GM12878 (cell line): ENCODE measurements at regions not wholly inside any gene's neighbourhood (a gene's known extent, or its start where the extent isn't known, plus 50 kb on each side); places are given as distances from the start of the nearest gene placed in this dataset.

ENCODE experiments used
- ATAC-seq: fragments of 200-7000 bp; cut with Tn5 transposase; 3 replicates; pipeline ENCODE4 v1.9.1; 2020; ENCODE audit warnings: mild to moderate bottlenecking, moderate library complexity
- BruUV-seq: library from RNA; stranded (reverse); fragments of 400-500 nt; replicated peaks from 2 replicates; lab custom pipeline; 2021; lab: Mats Ljungman, UMichigan
- CTCF ChIA-PET: fragments of 300-600 bp; sonication (Branson Sonifier 250); formaldehyde crosslinking; extraction: SDS; loops from one replicate; lab custom pipeline; 2021; ENCODE audit warnings: inconsistent platforms; lab: Yijun Ruan, JAX
- POLR2A ChIA-PET: fragments of 350-600 bp; formaldehyde crosslinking; extraction: SDS; loops from one replicate; lab custom pipeline; 2021; ENCODE audit warnings: inconsistent platforms; lab: Charles Lee
- RAD21 ChIA-PET: fragments of 300-600 bp; sonication (Branson Sonifier 250); formaldehyde crosslinking; loops from one replicate; lab custom pipeline; 2023; ENCODE audit warnings: antibody characterized with exemption; ENCODE audit not compliant: unreplicated experiment; lab: Charles Lee
- SMC1A ChIA-PET: fragments of 300-600 bp; sonication (Branson Sonifier 250); formaldehyde crosslinking; loops from one replicate; lab custom pipeline; 2023; ENCODE audit not compliant: unreplicated experiment, uncharacterized antibody; lab: Charles Lee
- DNase-seq: peaks from one replicate; pipeline ENCODE4 v3.0.0-alpha.2; 2011; ENCODE audit warnings: low read depth, low spot score
- FAIRE-seq: peaks from 3 replicates; lab custom pipeline; 2011; peaks lifted over from hg19 to GRCh38; lab: Jason Lieb, UNC
- H2AFZ ChIP-seq: 2 replicates; pipeline ENCODE4 v1.6.0; 2011; ENCODE audit warnings: low read depth, low read length, control low read depth; ENCODE audit not compliant: control insufficient read depth
- H3K27ac ChIP-seq: 2 replicates; pipeline ENCODE4 v1.5.1; 2011; ENCODE audit warnings: control low read depth; ENCODE audit not compliant: control insufficient read depth, insufficient read depth
- H3K27me3 ChIP-seq, 2 experiments: replicated peaks in 1 of 2; 2 replicates each; pipeline versions ENCODE4 v1.6.0 to v1.6.1; 2011; ENCODE audit warnings: low read length in 1 of 2; ENCODE audit not compliant: control insufficient read depth in 2 of 2, insufficient read depth in 2 of 2
- H3K36me3 ChIP-seq, 2 experiments: 2 replicates each; pipeline ENCODE4 v1.5.1; 2011; ENCODE audit warnings: low read length in 1 of 2; ENCODE audit not compliant: control insufficient read depth in 2 of 2, insufficient read depth in 2 of 2
- H3K4me1 ChIP-seq: 2 replicates; pipeline ENCODE4 v1.6.1; 2011; ENCODE audit warnings: mild to moderate bottlenecking, low read length, moderate library complexity, mixed read lengths; ENCODE audit not compliant: control insufficient read depth, insufficient read depth
- H3K4me2 ChIP-seq: 2 replicates; pipeline ENCODE4 v1.6.0; 2011; ENCODE audit warnings: control low read depth; ENCODE audit not compliant: control insufficient read depth, insufficient read depth
- H3K4me3 ChIP-seq: fragments of 200-600 bp; sonication (generic); 2 replicates; pipeline ENCODE4 v1.5.1; 2016
- H3K79me2 ChIP-seq: 2 replicates; pipeline ENCODE4 v1.6.0; 2011; ENCODE audit warnings: low read length; ENCODE audit not compliant: control insufficient read depth, insufficient read depth
- H3K9ac ChIP-seq: 2 replicates; pipeline ENCODE4 v1.8.0; 2011; ENCODE audit warnings: low read length, control low read depth, mixed read lengths; ENCODE audit not compliant: control insufficient read depth, insufficient read depth
- H3K9me3 ChIP-seq: replicated peaks from 3 replicates; pipeline ENCODE4 v1.5.1; 2011; ENCODE audit warnings: mild to moderate bottlenecking, low read length; ENCODE audit not compliant: control insufficient read depth, insufficient read depth
- H4K20me1 ChIP-seq: 2 replicates; pipeline ENCODE4 v1.6.0; 2011; ENCODE audit not compliant: control insufficient read depth, insufficient read depth
- ATF2 ChIP-seq: IDR thresholded peaks from 2 replicates; pipeline ENCODE4 v1.6.1; 2012; ENCODE audit warnings: low read length, inconsistent platforms
- CHD2 ChIP-seq: IDR thresholded peaks from 2 replicates; pipeline ENCODE4 v1.6.1; 2011; ENCODE audit warnings: low read depth, low read length, improper control_type of control experiment, borderline replicate concordance
- CTCF ChIP-seq, 3 experiments: IDR thresholded peaks in 2 of 3; conservative IDR thresholded peaks in 1 of 3; 2 replicates each; pipeline ENCODE4 v1.5.1; 2011; ENCODE audit warnings: low read depth in 3 of 3, low read length in 3 of 3, mild to moderate bottlenecking in 3 of 3, control low read depth in 2 of 3, moderate library complexity in 2 of 3, inconsistent platforms in 1 of 3, mixed read lengths in 1 of 3; ENCODE audit not compliant: control insufficient read depth in 2 of 3, insufficient read depth in 1 of 3; ENCODE audit errors: extremely low read depth in 1 of 3
- FOS ChIP-seq: IDR thresholded peaks from 3 replicates; pipeline ENCODE4 v1.6.1; 2011; ENCODE audit warnings: borderline replicate concordance; ENCODE audit not compliant: insufficient read length; ENCODE audit errors: extremely low read depth
- IKZF1 ChIP-seq: fragments of 450-650 bp; conservative IDR thresholded peaks from 2 replicates; pipeline ENCODE4 v1.6.1; 2017; ENCODE audit warnings: antibody characterized with exemption, mild to moderate bottlenecking
- IRF5 ChIP-seq: fragments of 450-650 bp; IDR thresholded peaks from 2 replicates; pipeline ENCODE4 v1.6.1; 2017; ENCODE audit warnings: borderline replicate concordance
- JUND ChIP-seq: IDR thresholded peaks from 2 replicates; pipeline ENCODE4 v1.6.1; 2012; ENCODE audit warnings: low read depth, mild to moderate bottlenecking, low read length, improper control_type of control experiment, moderate library complexity
- MEF2A ChIP-seq: IDR thresholded peaks from 2 replicates; pipeline ENCODE4 v1.6.1; 2011; ENCODE audit warnings: low read depth, mild to moderate bottlenecking, low read length, moderate library complexity; ENCODE audit not compliant: insufficient read depth
- POLR2AphosphoS2 ChIP-seq: IDR thresholded peaks from 2 replicates; pipeline ENCODE4 v1.6.1; 2011; ENCODE audit warnings: low read depth, mild to moderate bottlenecking, low read length, improper control_type of control experiment, moderate library complexity
- RAD21 ChIP-seq: IDR thresholded peaks from 2 replicates; pipeline ENCODE4 v1.6.1; 2011; ENCODE audit warnings: mild to moderate bottlenecking, low read depth, low read length, moderate library complexity; ENCODE audit not compliant: insufficient read depth
- SMAD1 ChIP-seq: fragments of 450-650 bp; IDR thresholded peaks from 2 replicates; pipeline ENCODE4 v1.6.1; 2018; ENCODE audit warnings: mild to moderate bottlenecking, low read depth; ENCODE audit not compliant: partially characterized antibody
- SMC3 ChIP-seq: IDR thresholded peaks from 2 replicates; pipeline ENCODE4 v1.6.1; 2011; ENCODE audit warnings: low read length, improper control_type of control experiment, borderline replicate concordance
- SUZ12 ChIP-seq: fragments of 200-600 bp; sonication (generic); IDR thresholded peaks from one replicate; pipeline ENCODE4 v1.6.1; 2018; ENCODE audit warnings: antibody characterized with exemption, mild to moderate bottlenecking; ENCODE audit not compliant: unreplicated experiment
- TAF1 ChIP-seq: IDR thresholded peaks from 2 replicates; pipeline ENCODE4 v1.6.1; 2011; ENCODE audit warnings: mild to moderate bottlenecking, low read depth, low read length, borderline replicate concordance
- ZNF274 ChIP-seq: IDR thresholded peaks from one replicate; pipeline ENCODE4 v1.8.0; 2011; ENCODE audit not compliant: insufficient read length, insufficient read depth
- ZNF592 ChIP-seq: fragments of 450-650 bp; IDR thresholded peaks from 2 replicates; pipeline ENCODE4 v1.6.1; 2017; ENCODE audit warnings: mild to moderate bottlenecking, moderate library complexity
- WGBS: methylation state at CpG from one replicate; pipeline ENCODE4 v1.1.6; 2016; ENCODE audit warnings: low lambda C conversion rate; ENCODE audit not compliant: insufficient replicate concordance, insufficient coverage; ENCODE audit errors: missing lambda C conversion rate; 5-methylcytosine and 5-hydroxymethylcytosine counted together
- in situ Hi-C: fragments of 300-500 bp; cut with MboI; formaldehyde crosslinking; loops from 9 replicates; pipeline ENCODE4 v1.14.3; 2018; ENCODE audit warnings: mixed read lengths
- intact Hi-C: fragments of 100-400 bp; cut with micrococcal nuclease; formaldehyde crosslinking; loops from one replicate; pipeline ENCODE4 v1.14.2; 2022; ENCODE audit not compliant: unreplicated experiment

GRCh38 chr21:43269440-43269839 is 100.6 kb downstream of the CRYAA start:
- DNase-seq (no peak), ATAC-seq (peak; percentile 75), FAIRE-seq (no peak)
- 70% methylated on average over 10 of the region's 10 CpGs for WGBS
- ChIA-PET POLR2A (no interaction called here), RAD21 (no interaction called here), SMC1A (no interaction called here), CTCF (no interaction called here)
- intact Hi-C loops (no loop called here), in situ Hi-C loops (no loop called here)
- H3K79me2 ChIP-seq = no peaks in the 10 kb centered on the region
- no peak overlapping the region for H3K27ac ChIP-seq
- H3K4me3 ChIP-seq = no peak overlapping the region
- H3K4me1 ChIP-seq = 0 out of 2 replicates have a peak, but pooled peaks cover 7% of the 10 kb centered on the region
- no peaks in the 10 kb centered on the region; a peak in 1 of 4 replicates for H3K27me3 ChIP-seq
- no peak overlapping the region for H3K4me2 ChIP-seq
- no peak for TF ChIP-seq ZNF274
- peak; percentile 43 for TF ChIP-seq SMC3
- no peak for TF ChIP-seq IRF5
- TF ChIP-seq IKZF1 = no peak
- TF ChIP-seq SUZ12 = no peak
- no peak for TF ChIP-seq POLR2AphosphoS2
- TF ChIP-seq FOS = no peak
- TF ChIP-seq ATF2 = no peak
- TF ChIP-seq JUND = no peak
- no peak for TF ChIP-seq MEF2A
- TF ChIP-seq ZNF592 = no peak
- no peak for TF ChIP-seq SMAD1
- no peak for TF ChIP-seq CHD2
- TF ChIP-seq RAD21 = 0 out of 2 replicates have a peak, but pooled peaks have one; percentile 23
- TF ChIP-seq TAF1 = no peak
- TF ChIP-seq CTCF (IDR thresholded peaks at IDR 0.05 in 2 of 3, conservative IDR thresholded peaks at IDR 0.05 in 1 of 3; ENCODE audit: control insufficient read depth in 2 of 3, extremely low read depth in 1 of 3, insufficient read depth in 1 of 3, low read depth in 3 of 3, low read length in 3 of 3) = peak; percentile 35 to 57 (median 51)
- no peaks in the 10 kb centered on the region for H3K36me3 ChIP-seq
- no peaks in the 10 kb centered on the region for H4K20me1 ChIP-seq
- no TSS peak for BruUV-seq
- no peak overlapping the region for H3K9ac ChIP-seq
- no peaks in the 10 kb centered on the region for H3K9me3 ChIP-seq
- no peak overlapping the region for H2AFZ ChIP-seq
